ENCODE measurements at regions not wholly inside any gene's neighbourhood (a gene's known extent, or its start where the extent isn't known, plus 50 kb on each side); places are given as distances from the start of the nearest gene placed in this dataset.

DNA sequence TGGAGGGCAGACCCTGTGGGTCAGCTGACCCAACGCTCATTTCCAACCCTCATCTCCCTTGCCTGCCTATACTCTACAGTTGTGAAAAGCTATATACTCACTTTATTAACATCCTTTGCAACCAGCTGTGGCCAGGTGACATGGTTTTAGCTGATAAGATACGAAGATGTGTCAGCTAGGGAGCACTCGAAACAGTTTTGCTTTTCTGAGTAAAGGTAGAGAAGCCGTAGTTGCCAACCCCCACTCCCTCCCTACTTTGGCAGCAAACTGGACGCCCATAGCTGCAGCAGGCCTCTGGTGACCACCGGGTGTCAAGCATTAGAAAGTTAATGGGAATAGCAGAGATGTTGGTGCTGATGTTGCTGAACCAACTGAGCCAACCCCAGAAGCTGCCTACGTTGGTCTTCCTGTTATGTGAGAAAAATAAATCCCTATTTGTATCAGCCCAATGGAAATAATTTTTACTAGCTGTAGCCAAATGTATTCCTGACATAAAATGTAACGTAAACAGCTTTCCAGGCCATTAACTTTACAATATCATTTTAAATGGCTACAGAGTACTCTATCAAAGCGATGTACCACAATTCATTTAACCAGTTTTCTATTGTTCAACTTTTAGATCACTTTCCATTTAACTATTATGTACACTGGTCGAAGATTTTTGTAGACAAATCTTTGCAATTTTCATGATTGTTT lies 98.5 kb upstream of the TMCC3 start:
- DNase-seq = no peak

GRCh38 chr12:94745562-94745961 lies 95.2 kb upstream of the TMCC3 start:
- DNase-seq = no peak

- DNase-seq = no peak
Observed at GRCh38 chr12:94743174-94743573, 92.8 kb upstream of the TMCC3 start.

DNA sequence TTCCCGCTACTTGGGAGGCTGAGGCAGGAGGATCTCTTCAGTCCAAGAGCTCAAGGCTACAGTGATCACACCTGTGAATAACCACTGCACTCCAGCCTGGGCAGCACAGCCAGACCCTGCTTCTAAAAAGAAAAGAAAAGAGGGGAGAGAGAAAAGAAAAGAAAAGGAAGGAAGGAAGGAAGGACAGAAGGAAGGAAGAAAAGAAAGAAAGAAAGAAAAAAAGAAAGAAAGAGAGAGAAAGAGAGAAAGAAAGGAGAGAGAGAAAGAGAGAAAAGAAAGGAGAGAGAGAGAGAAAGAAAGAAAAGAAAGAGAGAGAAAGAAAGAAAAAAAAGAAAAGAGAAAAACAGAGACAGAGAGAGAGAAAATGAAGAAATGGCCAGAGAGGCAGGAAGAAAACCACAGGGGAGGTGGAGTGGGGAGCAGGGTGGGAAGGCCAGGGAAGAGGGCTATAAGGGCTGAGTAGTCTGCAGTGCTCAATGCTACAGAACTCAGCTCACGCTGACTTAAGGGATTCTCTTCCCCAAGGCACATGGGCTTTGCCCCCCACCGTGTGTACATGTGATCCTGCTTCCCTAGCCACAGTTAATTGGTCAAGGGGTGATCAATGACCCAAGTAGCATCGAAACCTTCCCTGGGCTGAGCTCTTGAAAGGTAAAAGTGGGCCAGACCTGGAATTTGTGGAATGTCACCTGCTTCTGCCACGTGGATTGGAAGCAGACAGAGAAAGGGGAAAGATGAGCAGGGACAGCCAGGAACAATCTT lies 90.4 kb upstream of the TMCC3 start:
- DNase-seq = no peak

DNA sequence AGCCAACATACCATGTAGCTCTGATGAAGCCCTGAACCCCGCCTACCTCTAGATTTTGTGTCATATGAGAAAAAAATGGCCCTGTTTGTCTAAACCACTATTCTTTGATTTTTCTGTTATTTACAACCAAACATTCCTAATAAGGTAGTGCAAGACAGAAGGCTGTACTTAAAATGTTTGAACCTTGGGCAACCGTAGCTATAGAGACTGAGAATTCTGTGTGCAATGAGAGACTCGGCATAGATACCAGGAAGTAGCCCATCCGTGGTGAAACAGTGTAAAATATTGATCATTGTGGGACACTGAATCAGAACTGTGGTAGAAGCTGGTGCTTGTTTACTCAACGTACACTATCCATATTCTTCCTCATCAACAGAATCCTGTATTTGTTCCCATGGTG lies 86.5 kb upstream of the TMCC3 start:
- DNase-seq = no peak

GRCh38 chr12:94736004-94736403 lies 85.6 kb upstream of the TMCC3 start:
- no peak for DNase-seq

DNA sequence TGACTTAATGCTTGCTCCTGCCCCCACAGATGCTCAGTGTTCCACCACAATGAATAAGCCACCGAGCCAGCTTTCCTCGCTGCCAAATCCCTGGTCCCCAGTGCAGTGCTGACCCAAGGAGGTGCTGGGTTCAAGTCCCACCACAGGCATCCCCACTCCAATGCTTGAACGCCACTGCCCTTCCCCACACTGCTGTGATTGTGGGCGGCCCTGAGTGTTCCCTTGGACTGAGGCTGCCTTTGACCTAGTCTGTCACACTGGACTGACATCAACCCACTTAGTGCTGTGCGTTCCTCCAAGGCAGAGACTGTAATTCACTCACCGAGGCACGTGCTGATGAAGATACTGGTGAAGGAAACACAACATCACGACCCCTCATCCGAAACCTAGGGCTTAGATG lies 83.4 kb upstream of the TMCC3 start:
- no peak for DNase-seq

- no peak for DNase-seq
Observed at GRCh38 chr12:94732367-94732990, 82.1 kb upstream of the TMCC3 start.

DNA sequence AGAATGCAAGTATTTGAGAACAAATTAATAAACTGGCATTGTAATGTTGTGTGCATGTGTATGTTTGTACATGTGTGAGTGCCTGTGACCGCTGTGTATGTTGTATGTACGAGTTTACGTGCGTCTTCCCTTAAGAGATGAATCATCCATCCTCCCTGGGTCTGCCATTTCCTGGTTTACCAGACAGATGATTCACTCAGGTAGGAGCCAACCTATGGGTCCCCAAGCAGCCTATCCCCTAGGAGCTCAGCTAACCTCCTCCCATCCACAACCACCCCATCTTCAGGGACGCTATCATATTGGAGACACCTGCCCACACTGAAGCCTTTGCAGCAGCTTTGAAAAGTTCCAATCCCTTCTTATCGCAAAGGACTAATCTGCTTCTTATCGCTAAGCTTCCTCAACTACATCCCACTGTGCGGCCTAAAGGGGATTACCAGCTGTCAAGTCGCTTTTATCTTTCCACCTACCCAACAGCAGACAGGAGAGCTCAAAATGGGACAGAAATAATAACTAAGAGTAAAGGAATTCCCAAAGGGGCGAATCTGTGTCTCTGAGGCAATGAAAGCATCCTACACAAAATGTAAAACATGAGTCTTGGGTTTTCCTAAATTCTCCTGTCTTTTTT lies 81.5 kb upstream of the TMCC3 start:
- DNase-seq = no peak

DNA sequence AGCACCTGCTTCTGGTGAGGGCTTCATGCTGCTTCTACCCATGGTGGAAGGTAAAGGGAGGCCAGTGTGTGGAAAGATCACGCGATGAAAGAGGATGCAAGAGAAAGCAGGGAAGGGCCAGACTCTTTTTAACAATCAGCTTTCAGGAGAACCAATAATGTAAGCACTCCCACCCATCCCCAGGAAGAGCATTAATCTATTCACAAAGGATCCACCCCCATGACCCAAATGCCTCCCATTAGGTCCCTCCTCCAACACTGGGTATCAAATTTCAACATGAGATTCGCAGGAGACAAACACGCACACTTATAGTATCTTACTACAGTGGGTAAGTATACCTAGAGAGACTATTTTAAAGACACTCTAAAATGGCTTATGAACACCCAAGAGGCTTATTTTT lies 80.5 kb upstream of the TMCC3 start:
- DNase-seq = peak; percentile 75

GRCh38 chr12:94726236-94726835 lies 76.0 kb upstream of the TMCC3 start:
- DNase-seq = no peak

DNA sequence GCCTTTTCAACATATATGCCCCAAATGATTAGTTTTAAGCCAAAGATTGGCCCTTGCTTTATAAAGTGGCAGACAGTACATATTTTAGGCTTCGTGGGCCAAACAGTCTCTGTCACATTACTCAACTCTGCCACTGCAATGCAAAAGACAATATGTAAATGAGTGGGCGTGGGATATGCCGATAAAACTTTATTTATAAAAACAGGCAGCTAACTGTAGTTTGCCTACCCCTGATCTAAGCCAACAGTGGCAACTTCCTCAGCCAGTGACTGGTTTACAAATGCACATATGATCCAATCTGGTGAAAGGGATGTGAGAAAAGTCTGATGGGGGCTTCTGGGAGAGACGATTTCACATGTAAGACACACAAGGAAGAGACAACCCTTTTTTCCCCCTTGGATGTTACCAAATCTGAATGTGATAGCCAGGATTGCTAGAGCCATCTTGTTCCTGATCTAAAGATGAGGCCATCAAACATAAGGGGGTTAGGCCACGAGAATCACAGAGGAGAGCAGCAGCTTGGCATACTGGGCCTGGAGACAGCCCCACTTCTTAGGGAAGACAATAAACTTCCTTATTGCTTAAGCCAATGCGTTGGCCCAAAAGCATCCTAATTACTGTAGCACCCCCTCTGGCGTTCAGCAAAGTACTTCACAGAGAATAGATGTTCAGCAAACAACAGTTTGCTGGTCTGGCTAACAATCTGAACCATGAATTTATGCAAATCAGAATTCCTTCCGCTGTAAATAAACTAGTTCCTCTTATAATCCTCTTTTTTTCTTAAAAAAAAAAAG lies 75.2 kb upstream of the TMCC3 start:
- no peak for DNase-seq

- DNase-seq = no peak
Observed at GRCh38 chr12:94722664-94723063, 72.3 kb upstream of the TMCC3 start.

DNA sequence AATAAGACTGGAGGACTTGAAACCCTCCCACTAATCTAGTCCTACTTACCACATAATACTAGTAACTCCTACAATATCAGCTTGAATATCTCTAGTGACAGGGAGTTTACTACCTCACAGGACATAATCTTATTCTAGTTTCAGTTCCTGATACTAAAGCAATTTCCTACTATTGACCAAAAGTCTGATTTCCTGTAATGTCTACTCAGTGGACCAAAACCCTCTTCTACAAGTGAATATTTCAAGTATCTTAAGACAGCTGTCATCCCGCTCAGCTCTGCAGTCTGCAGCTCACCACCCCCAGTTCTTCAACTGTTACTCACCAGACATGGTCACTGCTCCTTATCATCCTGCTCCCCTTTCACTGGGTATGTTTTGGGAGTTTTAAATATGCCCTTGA lies 70.8 kb upstream of the TMCC3 start:
- DNase-seq = no peak

- no peak for DNase-seq
Observed at GRCh38 chr12:94718114-94718513, 67.8 kb upstream of the TMCC3 start.

DNA sequence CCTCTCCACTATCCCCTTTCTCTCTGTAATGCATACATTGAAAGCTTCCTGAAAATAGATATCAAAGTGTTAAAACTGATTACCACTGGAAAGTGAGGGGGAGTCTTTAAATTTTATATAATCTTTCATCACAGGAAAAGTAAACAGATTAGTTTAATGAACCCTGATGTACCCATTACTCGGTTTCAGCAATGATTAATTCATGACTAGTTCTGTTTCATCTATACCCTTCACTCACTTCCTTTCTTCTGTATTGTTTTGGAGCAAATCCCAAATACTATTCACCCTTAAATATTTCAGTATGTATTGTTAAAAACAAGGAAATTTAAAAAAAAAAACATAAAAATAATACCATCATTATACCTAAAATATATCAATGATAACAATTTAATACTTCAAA lies 67.3 kb upstream of the TMCC3 start:
- DNase-seq = no peak

- no peak for DNase-seq
Observed at GRCh38 chr12:94717108-94717507, 66.8 kb upstream of the TMCC3 start.

DNA sequence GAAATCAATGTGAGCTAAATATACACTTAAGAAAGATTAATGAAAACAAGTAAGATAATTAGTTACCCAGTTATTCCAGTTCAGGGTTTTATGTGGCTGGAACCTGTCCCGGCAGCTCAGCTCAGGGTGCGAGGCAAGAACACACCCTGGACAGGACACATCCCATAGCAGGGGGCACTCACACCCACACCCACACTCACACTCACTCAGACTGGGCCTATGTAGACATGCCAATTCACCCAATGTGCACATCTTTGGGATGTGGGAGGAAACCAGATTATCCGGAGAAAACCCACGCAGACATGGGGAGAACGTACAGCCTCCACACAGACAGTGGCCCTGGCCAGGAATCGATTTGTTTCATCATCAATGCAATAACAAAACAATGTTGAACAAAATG lies 66.0 kb upstream of the TMCC3 start:
- no peak for DNase-seq

DNA sequence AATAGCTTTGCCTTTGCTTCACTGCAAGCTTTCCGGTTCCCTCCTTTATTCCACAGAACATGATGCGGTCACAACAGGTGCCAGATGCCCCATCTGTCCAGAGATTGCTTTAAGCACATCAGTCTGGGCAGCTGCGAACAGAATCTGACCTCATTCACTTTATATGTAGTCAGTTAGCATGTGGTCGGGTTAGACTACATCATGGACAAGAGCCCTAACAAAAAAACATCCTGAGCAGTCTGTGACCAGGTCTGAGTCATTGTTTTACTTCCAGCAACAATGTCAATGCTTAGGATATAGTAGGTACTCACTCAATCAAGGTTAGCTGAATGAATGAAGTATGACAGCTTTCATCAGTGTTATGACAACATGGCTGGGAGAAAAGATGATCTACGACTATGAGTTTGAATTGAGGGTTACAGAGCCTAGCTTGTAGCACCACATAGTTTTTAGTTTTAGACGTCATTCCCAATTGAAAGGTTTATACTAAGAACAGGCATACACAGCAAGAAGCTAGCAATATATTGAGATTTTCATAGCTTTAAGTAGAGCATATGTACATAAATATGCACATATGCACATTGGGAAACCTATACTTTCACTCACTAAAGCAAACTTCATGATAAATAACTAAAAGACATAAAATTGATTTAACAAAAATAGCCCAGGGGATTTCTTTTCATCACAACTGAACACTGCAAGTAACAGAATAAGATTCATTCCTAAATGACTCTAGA lies 64.2 kb upstream of the TMCC3 start:
- no peak for DNase-seq

DNA sequence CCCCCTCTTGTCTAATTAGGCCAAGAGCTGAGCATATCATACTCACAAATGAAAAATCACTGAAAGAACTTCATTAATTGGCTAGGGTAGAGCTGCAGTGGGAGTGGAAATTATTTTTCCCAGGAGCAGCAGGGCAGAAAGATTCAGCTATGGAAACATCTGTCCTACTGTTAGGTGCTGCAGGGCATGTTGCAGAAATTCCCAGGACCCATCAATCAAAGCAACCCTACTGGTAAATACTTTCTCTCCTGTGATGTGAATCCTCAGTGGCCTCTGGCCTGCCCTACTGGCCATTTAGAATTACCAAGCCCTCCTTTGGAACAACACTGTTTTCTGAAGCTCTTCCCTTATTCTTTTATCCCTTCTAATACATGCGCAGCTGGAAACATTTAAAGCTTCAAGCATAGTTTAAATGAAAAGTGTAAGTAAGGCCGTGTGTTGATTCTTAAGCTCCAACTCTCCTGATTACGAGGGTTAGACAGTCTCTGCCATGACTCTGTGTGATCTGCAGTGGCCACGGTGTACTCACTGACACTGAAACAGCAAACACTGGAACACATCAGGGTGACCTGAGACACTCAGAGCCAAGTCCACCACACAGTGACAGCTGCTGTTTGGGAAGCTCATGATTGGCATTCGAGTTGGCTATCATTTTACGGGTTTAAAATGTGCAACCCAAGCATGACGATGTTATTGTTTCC lies 62.6 kb upstream of the TMCC3 start:
- peak; percentile 25 for DNase-seq

GRCh38 chr12:94710933-94711332 lies 60.6 kb upstream of the TMCC3 start:
- DNase-seq = no peak

All from NCI-H2171 (cell line).